GM23338 (cell line): ENCODE measurements at regions not wholly inside any gene's neighbourhood (a gene's known extent, or its start where the extent isn't known, plus 50 kb on each side); places are given as distances from the start of the nearest gene placed in this dataset.

Experiments used
- ATAC-seq: fragments of 200-7000 bp; cut with Tn5 transposase; 3 replicates; pipeline ENCODE4 v1.9.1; 2020
- DNase-seq: peaks from one replicate; pipeline ENCODE4 v3.0.0-alpha.2; 2015; ENCODE audit warnings: low spot score
- H2AFZ ChIP-seq: fragments of 200-600 bp; sonication (generic); 2 replicates; pipeline ENCODE4 v1.8.0; 2016; ENCODE audit warnings: antibody characterized with exemption, mild to moderate bottlenecking, moderate library complexity
- H3F3A ChIP-seq: fragments of 200-600 bp; sonication (generic); replicated peaks from 2 replicates; pipeline ENCODE4 v1.8.0; 2017; ENCODE audit warnings: antibody characterized with exemption, mixed run types, low read depth
- H3K27ac ChIP-seq: fragments of 200-600 bp; sonication (generic); 2 replicates; pipeline ENCODE4 v1.6.1; 2016; ENCODE audit warnings: low read depth
- H3K27me3 ChIP-seq: fragments of 200-600 bp; sonication (generic); 2 replicates; pipeline ENCODE4 v1.8.0; 2016; ENCODE audit warnings: mild to moderate bottlenecking, mixed run types, moderate library complexity; ENCODE audit not compliant: insufficient read depth
- H3K36me3 ChIP-seq: fragments of 200-600 bp; sonication (generic); 2 replicates; pipeline ENCODE4 v1.8.0; 2016; ENCODE audit warnings: mild to moderate bottlenecking; ENCODE audit not compliant: insufficient read depth
- H3K4me1 ChIP-seq: fragments of 200-600 bp; sonication (generic); 2 replicates; pipeline ENCODE4 v1.8.0; 2016; ENCODE audit warnings: mild to moderate bottlenecking, moderate library complexity; ENCODE audit not compliant: insufficient read depth
- H3K4me2 ChIP-seq: fragments of 200-600 bp; sonication (generic); 2 replicates; pipeline ENCODE4 v1.7.1; 2017; ENCODE audit warnings: mixed run types
- H3K4me3 ChIP-seq: fragments of 200-600 bp; sonication (generic); 2 replicates; pipeline ENCODE4 v1.6.1; 2016; ENCODE audit warnings: mixed run types
- H3K79me2 ChIP-seq: fragments of 200-600 bp; sonication (generic); replicated peaks from 2 replicates; pipeline ENCODE4 v1.8.0; 2017; ENCODE audit warnings: mild to moderate bottlenecking; ENCODE audit not compliant: insufficient read depth
- H3K9me2 ChIP-seq: fragments of 200-600 bp; sonication (generic); 2 replicates; pipeline ENCODE4 v1.8.0; 2017; ENCODE audit not compliant: insufficient read depth
- H4K20me1 ChIP-seq: fragments of 200-600 bp; sonication (generic); replicated peaks from 2 replicates; pipeline ENCODE4 v1.8.0; 2017; ENCODE audit warnings: mild to moderate bottlenecking; ENCODE audit not compliant: insufficient read depth
- H3K27ac Mint-ChIP-seq: 2 replicates; pipeline ENCODE4 v1.8.0; 2020; ENCODE audit warnings: inconsistent platforms, mild to moderate bottlenecking, moderate library complexity, mixed read lengths
- H3K27me3 Mint-ChIP-seq: 3 replicates; pipeline ENCODE4 v1.8.0; 2022; ENCODE audit warnings: low read depth, mild to moderate bottlenecking, moderate library complexity, mixed read lengths, inconsistent platforms; ENCODE audit not compliant: insufficient read depth, poor library complexity
- H3K36me3 Mint-ChIP-seq: 3 replicates; pipeline ENCODE4 v1.8.0; 2021; ENCODE audit warnings: low read depth, mild to moderate bottlenecking, inconsistent platforms, moderate library complexity, mixed read lengths
- H3K4me1 Mint-ChIP-seq: 3 replicates; pipeline ENCODE4 v1.8.0; 2020; ENCODE audit warnings: mild to moderate bottlenecking, inconsistent platforms, mixed read lengths
- H3K4me3 Mint-ChIP-seq: 3 replicates; pipeline ENCODE4 v1.8.0; 2021; ENCODE audit warnings: moderate library complexity, mild to moderate bottlenecking, inconsistent platforms, mixed read lengths
- H3K9me3 Mint-ChIP-seq: 3 replicates; pipeline ENCODE4 v1.8.0; 2020; ENCODE audit warnings: moderate library complexity, mild to moderate bottlenecking, inconsistent platforms, mixed read lengths
- CREB1 ChIP-seq: fragments of 250-450 bp; sonication (Bioruptor Pico); IDR thresholded peaks from 2 replicates; pipeline ENCODE4 v1.5.0; 2020; ENCODE audit warnings: low read depth, mild to moderate bottlenecking, moderate library complexity
- CTCF ChIP-seq, 2 experiments: fragments of 200-600 bp in 1 of 2; sonication (generic) in 1 of 2; conservative IDR thresholded peaks; 2 replicates each; pipeline versions ENCODE4 v1.5.1 to v1.6.1; 2016 to 2017; ENCODE audit warnings: antibody characterized with exemption in 2 of 2, low read depth in 2 of 2, mild to moderate bottlenecking in 2 of 2, moderate library complexity in 1 of 2
- EZH2 ChIP-seq: fragments of 200-600 bp; sonication (generic); IDR thresholded peaks from one replicate; pipeline ENCODE4 v1.8.0; 2017; ENCODE audit warnings: antibody characterized with exemption, mild to moderate bottlenecking, low read depth; ENCODE audit not compliant: unreplicated experiment
- EZH2phosphoT487 ChIP-seq: fragments of 200-600 bp; sonication (generic); IDR thresholded peaks from one replicate; pipeline ENCODE4 v1.8.1; 2018; ENCODE audit warnings: antibody characterized with exemption; ENCODE audit not compliant: unreplicated experiment
- JUNB ChIP-seq: IDR thresholded peaks from one replicate; pipeline ENCODE4 v1.6.1; 2016; ENCODE audit warnings: antibody characterized with exemption; ENCODE audit not compliant: unreplicated experiment
- NANOG ChIP-seq: IDR thresholded peaks from 2 replicates; pipeline ENCODE4 v1.6.1; 2016; ENCODE audit warnings: antibody characterized with exemption, borderline replicate concordance
- POLR2AphosphoS5 ChIP-seq: IDR thresholded peaks from 2 replicates; pipeline ENCODE4 v1.6.1; 2016; ENCODE audit warnings: antibody characterized with exemption, low read depth
- REST ChIP-seq: IDR thresholded peaks from one replicate; pipeline ENCODE4 v1.6.1; 2018; ENCODE audit warnings: antibody characterized with exemption; ENCODE audit not compliant: unreplicated experiment
- ZNF114 ChIP-seq: fragments of 250-450 bp; sonication (Bioruptor Pico); IDR thresholded peaks from 2 replicates; pipeline ENCODE4 v1.5.0; 2020; ENCODE audit warnings: mild to moderate bottlenecking, moderate library complexity
- ZNF331 ChIP-seq: fragments of 250-450 bp; sonication (Bioruptor Pico); IDR thresholded peaks from 2 replicates; pipeline ENCODE4 v1.5.0; 2020; ENCODE audit warnings: low read depth, mild to moderate bottlenecking, moderate library complexity
- ZNF462 ChIP-seq: fragments of 250-450 bp; sonication (Bioruptor Pico); IDR thresholded peaks from 2 replicates; pipeline ENCODE4 v1.5.0; 2020; ENCODE audit warnings: mild to moderate bottlenecking, moderate library complexity

- Mint-ChIP-seq H3K4me1 (peaks cover 3% of the 10 kb centered on the region; the same call in 2 of the 3 replicates), H3K36me3 (no peaks in the 10 kb centered on the region), H3K27me3 (peaks cover 2% of the 10 kb centered on the region), H3K4me3 (no peak overlapping the region), H3K27ac (no peak overlapping the region), H3K9me3 (no peaks in the 10 kb centered on the region)
- ATAC-seq (no peak), DNase-seq (no peak)
- Histone ChIP-seq H3K4me1 (peaks cover 11% of the 10 kb centered on the region), H3K36me3 (no peaks in the 10 kb centered on the region), H3K79me2 (no peaks in the 10 kb centered on the region), H3K27ac (no peak overlapping the region), H3K9me2 (no peaks in the 10 kb centered on the region; the same call in 1 of the 2 replicates), H3K4me2 (peak overlapping the region; percentile 33; the same call in 1 of the 2 replicates), H2AFZ (peak overlapping the region; percentile 67), H3F3A (no peaks in the 10 kb centered on the region), H4K20me1 (no peaks in the 10 kb centered on the region), H3K27me3 (no peaks in the 10 kb centered on the region), H3K4me3 (no peak overlapping the region)
- no peak for TF ChIP-seq NANOG
- TF ChIP-seq EZH2: no peak
- no peak for TF ChIP-seq ZNF462 (CRISPR knock-in tag)
- no peak for TF ChIP-seq EZH2phosphoT487
- no peak for TF ChIP-seq JUNB
- no peak for TF ChIP-seq CREB1 (CRISPR knock-in tag)
- TF ChIP-seq CTCF (conservative IDR thresholded peaks at IDR 0.05; ENCODE audit: low read depth in 2 of 2): no peak
- no peak for TF ChIP-seq POLR2AphosphoS5
- no peak for TF ChIP-seq ZNF331 (CRISPR knock-in tag)
- TF ChIP-seq ZNF114 (CRISPR knock-in tag): no peak
- no peak for TF ChIP-seq REST
Observed at GRCh38 chr11:80745416-80745815, 1304.6 kb upstream of the TENM4 start.
